CD14-positive monocyte (primary cell): ENCODE measurements at regions not wholly inside any gene's neighbourhood (a gene's known extent, or its start where the extent isn't known, plus 50 kb on each side); places are given as distances from the start of the nearest gene placed in this dataset.

Experiments used
- DNase-seq, 3 donors: peaks; one replicate each; pipeline ENCODE4 v3.0.0-alpha.2; 2011 to 2022
- H2AFZ ChIP-seq: 2 replicates; pipeline ENCODE4 v1.6.0; 2012; ENCODE audit warnings: mild to moderate bottlenecking, low read depth, low read length, inconsistent platforms; ENCODE audit not compliant: insufficient read depth, poor library complexity, severe bottlenecking
- H3K27ac ChIP-seq, 2 donors: 1 replicate in 1 of 2; 2 replicates in 1 of 2; pipeline ENCODE4 v1.5.1; 2012 to 2013; ENCODE audit warnings: low read length in 2 of 2, control low read depth in 1 of 2, inconsistent platforms in 1 of 2, low read depth in 1 of 2, mild to moderate bottlenecking in 1 of 2
- H3K27me3 ChIP-seq, 2 donors: one replicate each; pipeline versions ENCODE4 v1.6.0 to v1.6.1; 2011 to 2013; ENCODE audit warnings: low read length in 2 of 2; ENCODE audit not compliant: control insufficient read depth in 2 of 2, insufficient read depth in 2 of 2
- H3K36me3 ChIP-seq, 2 donors: replicated peaks in 1 of 2; 1 replicate in 1 of 2; 2 replicates in 1 of 2; pipeline versions ENCODE4 v1.5.1 to v1.6.1; 2012 to 2013; ENCODE audit warnings: low read length in 2 of 2, control low read depth in 1 of 2, inconsistent platforms in 1 of 2, mild to moderate bottlenecking in 1 of 2; ENCODE audit not compliant: insufficient read depth in 2 of 2, control insufficient read depth in 1 of 2
- H3K4me1 ChIP-seq, 2 donors: 1 replicate in 1 of 2; 2 replicates in 1 of 2; pipeline versions ENCODE4 v1.5.1 to v1.6.1; 2012 to 2013; ENCODE audit warnings: low read length in 2 of 2, control low read depth in 1 of 2, inconsistent platforms in 1 of 2, mild to moderate bottlenecking in 1 of 2, moderate library complexity in 1 of 2; ENCODE audit not compliant: insufficient read depth in 2 of 2, control insufficient read depth in 1 of 2
- H3K4me2 ChIP-seq: replicated peaks from 2 replicates; pipeline ENCODE3; 2012; ENCODE audit warnings: low read length, moderate library complexity, mild to moderate bottlenecking; ENCODE audit not compliant: poor library complexity, severe bottlenecking; ENCODE audit errors: extremely low read depth
- H3K4me3 ChIP-seq, 3 experiments: fragments of 200-600 bp in 1 of 3; sonication (generic) in 1 of 3; replicated peaks in 1 of 3; 1 replicate in 2 of 3; 2 replicates in 1 of 3; pipeline ENCODE4 v1.5.1; 2011 to 2013; ENCODE audit warnings: low read length in 3 of 3, mild to moderate bottlenecking in 3 of 3, control low read depth in 2 of 3, low read depth in 2 of 3, inconsistent platforms in 1 of 3, moderate library complexity in 1 of 3
- H3K79me2 ChIP-seq: 2 replicates; pipeline ENCODE4 v1.6.0; 2012; ENCODE audit warnings: mild to moderate bottlenecking, control low read depth, inconsistent platforms, low read length, moderate library complexity; ENCODE audit not compliant: insufficient read depth
- H3K9ac ChIP-seq: 2 replicates; pipeline ENCODE4 v1.6.0; 2017; ENCODE audit warnings: low read length, mild to moderate bottlenecking; ENCODE audit not compliant: insufficient read depth, poor library complexity, severe bottlenecking
- H3K9me3 ChIP-seq, 2 donors: replicated peaks in 1 of 2; 1 replicate in 1 of 2; 2 replicates in 1 of 2; pipeline versions ENCODE4 v1.5.1 to v1.6.1; 2012 to 2013; ENCODE audit warnings: low read length in 2 of 2, control low read depth in 1 of 2; ENCODE audit not compliant: control insufficient read depth in 1 of 2, insufficient read depth in 1 of 2
- H4K20me1 ChIP-seq: 2 replicates; pipeline ENCODE4 v1.6.0; 2012; ENCODE audit warnings: mild to moderate bottlenecking, low read length, control low read depth, moderate library complexity; ENCODE audit not compliant: insufficient read depth
- H3K27ac Mint-ChIP-seq, 7 donors: one replicate each; pipeline ENCODE4 v1.8.0; 2020; ENCODE audit warnings: mild to moderate bottlenecking in 7 of 7, mixed read lengths in 7 of 7, moderate library complexity in 6 of 7, inconsistent platforms in 2 of 7
- H3K27me3 Mint-ChIP-seq, 3 donors: one replicate each; pipeline ENCODE4 v1.8.0; 2021 to 2022; ENCODE audit warnings: low read depth in 3 of 3, mild to moderate bottlenecking in 3 of 3, mixed read lengths in 3 of 3, moderate library complexity in 3 of 3, inconsistent platforms in 1 of 3
- H3K36me3 Mint-ChIP-seq, 2 donors: one replicate each; pipeline ENCODE4 v1.8.0; 2020; ENCODE audit warnings: mixed read lengths in 2 of 2, inconsistent platforms in 1 of 2, mild to moderate bottlenecking in 1 of 2
- H3K4me1 Mint-ChIP-seq: one replicate; pipeline ENCODE4 v1.8.0; 2020; ENCODE audit warnings: mild to moderate bottlenecking, mixed read lengths
- H3K4me3 Mint-ChIP-seq, 2 donors: one replicate each; pipeline ENCODE4 v1.8.0; 2020; ENCODE audit warnings: mild to moderate bottlenecking in 2 of 2, mixed read lengths in 2 of 2, moderate library complexity in 1 of 2
- H3K9me3 Mint-ChIP-seq, 7 donors: one replicate each; pipeline ENCODE4 v1.8.0; 2020 to 2022; ENCODE audit warnings: mixed read lengths in 7 of 7, mild to moderate bottlenecking in 6 of 7, moderate library complexity in 6 of 7, inconsistent platforms in 2 of 7
- CTCF ChIP-seq: fragments of 200-600 bp; IDR thresholded peaks from one replicate; pipeline ENCODE4 v1.8.0; 2022; ENCODE audit warnings: antibody characterized with exemption, mild to moderate bottlenecking
- WGBS: methylation state at CpG from one replicate; pipeline ENCODE4 v1.1.5; 2013; ENCODE audit warnings: missing lambda C conversion rate; ENCODE audit not compliant: insufficient coverage; 5-methylcytosine and 5-hydroxymethylcytosine counted together
- intact Hi-C, 2 donors: fragments of 100-400 bp; cut with micrococcal nuclease; formaldehyde crosslinking; loops; one replicate each; pipeline versions ENCODE4 v1.15.0 to v1.15.1; 2023

- Histone ChIP-seq H3K79me2 (no peaks in the 10 kb centered on the region), H3K4me2 (no peak overlapping the region), H4K20me1 (no peaks in the 10 kb centered on the region), H3K36me3 (no peaks in the 10 kb centered on the region), H2AFZ (no peak overlapping the region), H3K27me3 (no peaks in the 10 kb centered on the region), H3K9ac (no peak overlapping the region), H3K4me3 (no peak overlapping the region), H3K27ac (no peak overlapping the region), H3K4me1 (no peaks in the 10 kb centered on the region), H3K9me3 (no peaks in the 10 kb centered on the region)
- DNase-seq = no peak
- H3K4me3 Mint-ChIP-seq = no peak overlapping the region
- no peaks in the 10 kb centered on the region for H3K36me3 Mint-ChIP-seq
- H3K4me1 Mint-ChIP-seq = no peaks in the 10 kb centered on the region
- no CpG with 5 or more reads among the region's 3 CpGs for WGBS
- H3K9me3 Mint-ChIP-seq = peaks cover 0 to 6% (median 0%) of the 10 kb centered on the region in 7 donors
- no peak overlapping the region for H3K27ac Mint-ChIP-seq
- intact Hi-C loops = no loop called here
- TF ChIP-seq CTCF = no peak
- H3K27me3 Mint-ChIP-seq = no peaks in the 10 kb centered on the region
These were observed 146.4 kb downstream of the CHD9NB start for GRCh38 chr16:52906281-52906680.

- H3K36me3 ChIP-seq = no peaks in the 10 kb centered on the region
- H3K27me3 ChIP-seq = no peaks in the 10 kb centered on the region
- no peaks in the 10 kb centered on the region for H3K9me3 ChIP-seq
- intact Hi-C loops = no loop called here
- no peaks in the 10 kb centered on the region for H3K4me1 Mint-ChIP-seq
- TF ChIP-seq CTCF = no peak
- H2AFZ ChIP-seq = no peak overlapping the region
- 88% methylated on average over 3 of the region's 5 CpGs for WGBS
- peaks cover 0 to 2% (median 0%) of the 10 kb centered on the region in 3 donors for H3K27me3 Mint-ChIP-seq
- no peaks in the 10 kb centered on the region for H3K36me3 Mint-ChIP-seq
- H4K20me1 ChIP-seq = no peaks in the 10 kb centered on the region
- no peak overlapping the region for H3K27ac ChIP-seq
- peaks cover 0 to 9% (median 0%) of the 10 kb centered on the region in 7 donors for H3K9me3 Mint-ChIP-seq
- no peak for DNase-seq
- H3K79me2 ChIP-seq = no peaks in the 10 kb centered on the region
- no peak overlapping the region for H3K4me3 Mint-ChIP-seq
- no peak overlapping the region for H3K4me3 ChIP-seq
- H3K4me2 ChIP-seq = no peak overlapping the region
- H3K27ac Mint-ChIP-seq = no peak overlapping the region
- no peak overlapping the region for H3K9ac ChIP-seq
- H3K4me1 ChIP-seq = no peaks in the 10 kb centered on the region
These were observed 156.1 kb downstream of the CHD9NB start for GRCh38 chr16:52896478-52897164.
